GM12864 (cell line): ENCODE measurements at regions not wholly inside any gene's neighbourhood (a gene's known extent, or its start where the extent isn't known, plus 50 kb on each side); places are given as distances from the start of the nearest gene placed in this dataset.

Experiments used
- DNase-seq: peaks from one replicate; pipeline ENCODE4 v3.0.0-alpha.2; 2011; ENCODE audit warnings: low read depth
- H3K4me3 ChIP-seq: 2 replicates; pipeline ENCODE4 v1.5.1; 2011; ENCODE audit warnings: mild to moderate bottlenecking, low read depth, low read length, control low read depth
- TF ChIP-seq, protein P1 (sequence below): IDR thresholded peaks from 2 replicates; pipeline ENCODE4 v1.5.1; 2011; ENCODE audit warnings: low read depth, mild to moderate bottlenecking, moderate library complexity, low read length, control low read depth, inconsistent platforms; ENCODE audit errors: missing control alignments

- TF ChIP-seq, protein P1, sequence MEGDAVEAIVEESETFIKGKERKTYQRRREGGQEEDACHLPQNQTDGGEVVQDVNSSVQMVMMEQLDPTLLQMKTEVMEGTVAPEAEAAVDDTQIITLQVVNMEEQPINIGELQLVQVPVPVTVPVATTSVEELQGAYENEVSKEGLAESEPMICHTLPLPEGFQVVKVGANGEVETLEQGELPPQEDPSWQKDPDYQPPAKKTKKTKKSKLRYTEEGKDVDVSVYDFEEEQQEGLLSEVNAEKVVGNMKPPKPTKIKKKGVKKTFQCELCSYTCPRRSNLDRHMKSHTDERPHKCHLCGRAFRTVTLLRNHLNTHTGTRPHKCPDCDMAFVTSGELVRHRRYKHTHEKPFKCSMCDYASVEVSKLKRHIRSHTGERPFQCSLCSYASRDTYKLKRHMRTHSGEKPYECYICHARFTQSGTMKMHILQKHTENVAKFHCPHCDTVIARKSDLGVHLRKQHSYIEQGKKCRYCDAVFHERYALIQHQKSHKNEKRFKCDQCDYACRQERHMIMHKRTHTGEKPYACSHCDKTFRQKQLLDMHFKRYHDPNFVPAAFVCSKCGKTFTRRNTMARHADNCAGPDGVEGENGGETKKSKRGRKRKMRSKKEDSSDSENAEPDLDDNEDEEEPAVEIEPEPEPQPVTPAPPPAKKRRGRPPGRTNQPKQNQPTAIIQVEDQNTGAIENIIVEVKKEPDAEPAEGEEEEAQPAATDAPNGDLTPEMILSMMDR = no peak
- no peak for DNase-seq
- H3K4me3 ChIP-seq = no peak overlapping the region
Measured at GRCh38 chr4:41332510-41333054, 75.9 kb downstream of the UCHL1 start.

DNA sequence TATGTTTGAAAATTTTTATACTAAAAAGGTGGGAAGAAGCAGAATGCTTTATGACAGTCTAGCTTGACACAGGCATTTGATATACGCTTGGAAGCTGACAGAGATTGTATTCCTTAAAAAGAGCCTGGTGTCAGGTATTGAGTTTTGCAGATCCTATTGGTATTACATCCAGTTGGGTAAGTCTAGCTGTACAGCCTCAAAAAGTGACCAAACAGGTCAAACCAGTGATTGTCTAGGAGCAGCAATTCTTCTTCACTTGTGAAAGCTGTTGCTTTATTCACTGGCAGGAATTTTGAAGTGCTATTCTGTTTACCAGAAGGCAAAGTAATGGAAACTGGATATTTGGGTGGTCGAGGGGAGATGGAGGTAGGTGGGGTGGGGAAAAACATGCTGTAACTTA is 77.5 kb downstream of the UCHL1 start:
- TF ChIP-seq, protein P1 = no peak
- no peak for DNase-seq
- no peak overlapping the region for H3K4me3 ChIP-seq

GRCh38 chr4:41339812-41340809 is 83.4 kb downstream of the UCHL1 start:
- DNase-seq = no peak
- H3K4me3 ChIP-seq = no peak overlapping the region
- TF ChIP-seq, protein P1 = no peak

DNA sequence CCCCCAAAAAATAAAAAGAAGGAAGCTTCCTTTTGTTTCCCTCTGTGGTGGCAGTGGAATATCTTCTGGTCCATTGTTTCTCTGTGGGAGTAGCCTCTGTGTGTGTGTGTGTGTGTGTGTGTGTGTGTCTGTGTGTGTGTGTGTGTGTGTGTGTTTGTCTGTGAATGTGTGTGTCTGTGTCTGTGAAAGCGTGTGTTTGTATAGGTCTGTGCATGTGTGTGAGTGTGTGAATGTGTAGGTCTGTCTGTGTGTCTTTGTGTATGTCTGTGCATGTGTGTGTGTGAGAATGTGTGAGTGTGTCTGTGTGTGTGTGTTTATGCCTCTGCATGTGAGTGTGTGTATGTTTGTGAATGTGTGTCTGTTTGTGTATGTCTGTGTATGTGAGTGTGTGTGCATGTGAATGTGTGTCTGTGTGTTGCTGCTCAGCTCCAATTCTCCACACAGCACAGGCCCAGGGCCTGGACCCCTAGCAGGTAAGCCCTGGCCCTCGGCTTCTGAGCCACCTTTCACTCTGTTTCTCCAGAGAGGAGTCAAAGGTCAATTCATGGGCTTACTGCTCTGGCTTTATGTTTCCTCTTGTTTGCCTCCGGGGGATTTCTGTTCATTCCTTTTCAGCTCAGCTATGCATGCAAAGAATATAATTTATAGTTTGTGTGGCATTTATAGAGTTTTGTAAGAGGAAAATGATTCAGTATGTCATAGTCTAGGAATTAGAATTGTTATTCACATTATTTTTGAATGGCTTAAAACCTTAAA is 89.8 kb downstream of the UCHL1 start:
- no peak for DNase-seq
- TF ChIP-seq, protein P1 = no peak
- no peak overlapping the region for H3K4me3 ChIP-seq

GRCh38 chr4:41349021-41349420 is 92.3 kb downstream of the UCHL1 start:
- no peak overlapping the region for H3K4me3 ChIP-seq
- TF ChIP-seq, protein P1 = no peak
- no peak for DNase-seq

- DNase-seq = no peak
- TF ChIP-seq, protein P1 = peak; percentile 18
- H3K4me3 ChIP-seq = no peak overlapping the region
Measured at GRCh38 chr4:41358647-41359421, 102.1 kb downstream of the UCHL1 start.
